GM12878 (cell line): ENCODE measurements at regions not wholly inside any gene's neighbourhood (a gene's known extent, or its start where the extent isn't known, plus 50 kb on each side); places are given as distances from the start of the nearest gene placed in this dataset.

ENCODE experiments used
- CBFB ChIP-seq: IDR thresholded peaks from 2 replicates; pipeline ENCODE4 v1.6.1; 2016; ENCODE audit warnings: antibody characterized with exemption, low read depth
- CHD4 ChIP-seq: fragments of 200-600 bp; sonication (generic); IDR thresholded peaks from 2 replicates; pipeline ENCODE4 v1.6.1; 2016; ENCODE audit warnings: mild to moderate bottlenecking
- CTCF ChIP-seq, 3 experiments: IDR thresholded peaks in 2 of 3; conservative IDR thresholded peaks in 1 of 3; 2 replicates each; pipeline ENCODE4 v1.5.1; 2011; ENCODE audit warnings: low read depth in 3 of 3, low read length in 3 of 3, mild to moderate bottlenecking in 3 of 3, control low read depth in 2 of 3, moderate library complexity in 2 of 3, inconsistent platforms in 1 of 3, mixed read lengths in 1 of 3; ENCODE audit not compliant: control insufficient read depth in 2 of 3, insufficient read depth in 1 of 3; ENCODE audit errors: extremely low read depth in 1 of 3
- E2F4 ChIP-seq: IDR thresholded peaks from 2 replicates; pipeline ENCODE4 v1.6.1; 2012; ENCODE audit warnings: low read depth, low read length, improper control_type of control experiment
- MYC ChIP-seq: IDR thresholded peaks from 2 replicates; pipeline ENCODE4 v1.6.1; 2011; ENCODE audit warnings: mild to moderate bottlenecking, low read length, moderate library complexity, inconsistent platforms; ENCODE audit not compliant: insufficient read depth, insufficient replicate concordance, insufficient read length, severe bottlenecking
- NFIC ChIP-seq: IDR thresholded peaks from 2 replicates; pipeline ENCODE4 v1.6.1; 2012; ENCODE audit warnings: low read depth, mild to moderate bottlenecking, inconsistent platforms, low read length, moderate library complexity
- POLR2A ChIP-seq: IDR thresholded peaks from 2 replicates; pipeline ENCODE4 v1.6.1; 2011; ENCODE audit warnings: low read depth, mild to moderate bottlenecking, low read length
- TARDBP ChIP-seq: IDR thresholded peaks from 2 replicates; pipeline ENCODE4 v1.6.1; 2016; ENCODE audit warnings: borderline replicate concordance
- TCF3 ChIP-seq: IDR thresholded peaks from 2 replicates; pipeline ENCODE4 v1.6.1; 2012; ENCODE audit warnings: low read depth, mild to moderate bottlenecking, low read length, borderline replicate concordance; ENCODE audit not compliant: insufficient read depth
- USF2 ChIP-seq: IDR thresholded peaks from 2 replicates; pipeline ENCODE4 v1.6.1; 2011; ENCODE audit warnings: low read depth, low read length, improper control_type of control experiment, borderline replicate concordance

- TF ChIP-seq CHD4 (no peak), TARDBP (no peak), TCF3 (no peak), E2F4 (no peak), MYC (no peak), CTCF (IDR thresholded peaks at IDR 0.05 in 2 of 3, conservative IDR thresholded peaks at IDR 0.05 in 1 of 3; ENCODE audit: control insufficient read depth in 2 of 3, extremely low read depth in 1 of 3, insufficient read depth in 1 of 3, low read depth in 3 of 3, low read length in 3 of 3) (no peak), USF2 (no peak), CBFB (no peak), POLR2A (no peak), NFIC (no peak)
Measured at GRCh38 chr5:25345240-25345771, 700.5 kb upstream of the CDH10 start.
